Fibroblast of mammary gland (primary cell): ENCODE measurements at regions not wholly inside any gene's neighbourhood (a gene's known extent, or its start where the extent isn't known, plus 50 kb on each side); places are given as distances from the start of the nearest gene placed in this dataset.

Source experiments
- DNase-seq: peaks from one replicate; pipeline ENCODE4 v3.0.0-alpha.2; 2010; ENCODE audit warnings: low read depth
- H3K4me3 ChIP-seq: 2 replicates; pipeline ENCODE4 v1.5.1; 2011; ENCODE audit warnings: low read depth, mild to moderate bottlenecking, low read length, moderate library complexity; ENCODE audit not compliant: control insufficient read depth
- TF ChIP-seq, protein P1 (sequence below): conservative IDR thresholded peaks from 2 replicates; pipeline ENCODE4 v1.5.1; 2011; ENCODE audit warnings: low read depth, low read length, inconsistent platforms; ENCODE audit not compliant: control insufficient read depth, insufficient read depth

GRCh38 chr13:58883405-58883804 is 1251.9 kb downstream of the PCDH17 start:
- TF ChIP-seq, protein P1, sequence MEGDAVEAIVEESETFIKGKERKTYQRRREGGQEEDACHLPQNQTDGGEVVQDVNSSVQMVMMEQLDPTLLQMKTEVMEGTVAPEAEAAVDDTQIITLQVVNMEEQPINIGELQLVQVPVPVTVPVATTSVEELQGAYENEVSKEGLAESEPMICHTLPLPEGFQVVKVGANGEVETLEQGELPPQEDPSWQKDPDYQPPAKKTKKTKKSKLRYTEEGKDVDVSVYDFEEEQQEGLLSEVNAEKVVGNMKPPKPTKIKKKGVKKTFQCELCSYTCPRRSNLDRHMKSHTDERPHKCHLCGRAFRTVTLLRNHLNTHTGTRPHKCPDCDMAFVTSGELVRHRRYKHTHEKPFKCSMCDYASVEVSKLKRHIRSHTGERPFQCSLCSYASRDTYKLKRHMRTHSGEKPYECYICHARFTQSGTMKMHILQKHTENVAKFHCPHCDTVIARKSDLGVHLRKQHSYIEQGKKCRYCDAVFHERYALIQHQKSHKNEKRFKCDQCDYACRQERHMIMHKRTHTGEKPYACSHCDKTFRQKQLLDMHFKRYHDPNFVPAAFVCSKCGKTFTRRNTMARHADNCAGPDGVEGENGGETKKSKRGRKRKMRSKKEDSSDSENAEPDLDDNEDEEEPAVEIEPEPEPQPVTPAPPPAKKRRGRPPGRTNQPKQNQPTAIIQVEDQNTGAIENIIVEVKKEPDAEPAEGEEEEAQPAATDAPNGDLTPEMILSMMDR, result no peak
- DNase-seq, result no peak
- H3K4me3 ChIP-seq, result no peak overlapping the region

DNA sequence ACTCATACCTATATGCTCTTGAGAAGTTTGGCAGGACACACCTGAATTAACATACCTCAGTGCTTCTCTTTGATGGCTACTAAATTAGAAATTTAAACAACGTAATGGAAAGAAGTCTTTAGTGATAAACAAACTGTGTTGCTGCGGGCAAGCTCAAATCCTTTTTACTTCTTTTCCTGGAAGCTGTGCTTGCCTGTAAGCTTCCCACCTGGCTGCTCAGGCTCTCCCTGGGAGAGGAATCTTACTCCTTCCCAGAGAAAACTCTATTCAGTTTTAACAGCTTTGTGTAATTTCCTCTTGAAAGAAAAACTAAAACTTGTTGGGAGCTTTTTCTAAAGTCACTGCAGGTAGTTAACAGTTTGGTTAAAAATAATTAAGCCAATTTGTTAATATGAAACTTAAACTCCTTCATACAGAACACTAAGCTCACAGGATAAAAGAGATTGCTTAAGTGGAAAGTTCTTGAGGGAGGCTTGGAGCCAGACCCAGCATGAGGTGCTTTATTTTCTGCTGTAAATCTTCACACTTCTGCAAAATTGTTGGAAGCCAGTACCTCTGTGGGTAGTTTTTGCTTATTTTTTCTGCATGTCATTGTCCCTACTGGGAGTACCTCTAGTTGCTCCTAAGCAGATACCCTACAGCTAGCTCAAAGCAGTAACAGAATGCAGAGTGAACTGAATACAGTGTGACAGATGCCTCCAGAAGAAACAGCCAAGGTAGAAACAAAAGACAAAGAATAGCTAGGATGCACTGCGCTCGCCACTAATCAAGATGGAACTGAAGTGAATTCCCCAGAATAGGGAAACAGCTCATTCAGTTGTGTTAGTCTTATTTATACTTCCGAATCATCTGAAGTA is 1253.0 kb downstream of the PCDH17 start:
- TF ChIP-seq, protein P1, result no peak
- H3K4me3 ChIP-seq, result no peak overlapping the region
- DNase-seq, result no peak

DNA sequence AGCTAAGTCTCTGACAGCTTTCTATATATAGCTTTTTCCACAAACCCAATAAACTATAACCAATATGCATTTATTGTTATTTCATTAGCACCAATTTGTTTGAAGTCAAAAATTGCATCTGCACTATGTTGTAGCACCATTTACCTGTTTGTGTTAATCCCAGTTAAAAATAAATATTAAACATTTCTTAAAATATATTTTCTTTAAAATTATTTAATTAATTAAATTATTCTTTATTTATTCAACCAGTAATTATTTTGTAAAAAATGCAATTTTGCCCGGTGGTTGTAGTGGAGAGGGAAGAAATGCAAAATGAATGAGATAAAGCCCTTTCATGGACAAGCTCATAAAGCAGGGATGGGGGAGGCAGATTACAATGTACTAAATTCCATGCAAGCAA is 1257.9 kb downstream of the PCDH17 start:
- no peak overlapping the region for H3K4me3 ChIP-seq
- DNase-seq, result no peak
- TF ChIP-seq, protein P1, result no peak

- no peak for DNase-seq
- no peak overlapping the region for H3K4me3 ChIP-seq
- TF ChIP-seq, protein P1, result no peak
These were observed 1261.9 kb downstream of the PCDH17 start for GRCh38 chr13:58893396-58893795.

DNA sequence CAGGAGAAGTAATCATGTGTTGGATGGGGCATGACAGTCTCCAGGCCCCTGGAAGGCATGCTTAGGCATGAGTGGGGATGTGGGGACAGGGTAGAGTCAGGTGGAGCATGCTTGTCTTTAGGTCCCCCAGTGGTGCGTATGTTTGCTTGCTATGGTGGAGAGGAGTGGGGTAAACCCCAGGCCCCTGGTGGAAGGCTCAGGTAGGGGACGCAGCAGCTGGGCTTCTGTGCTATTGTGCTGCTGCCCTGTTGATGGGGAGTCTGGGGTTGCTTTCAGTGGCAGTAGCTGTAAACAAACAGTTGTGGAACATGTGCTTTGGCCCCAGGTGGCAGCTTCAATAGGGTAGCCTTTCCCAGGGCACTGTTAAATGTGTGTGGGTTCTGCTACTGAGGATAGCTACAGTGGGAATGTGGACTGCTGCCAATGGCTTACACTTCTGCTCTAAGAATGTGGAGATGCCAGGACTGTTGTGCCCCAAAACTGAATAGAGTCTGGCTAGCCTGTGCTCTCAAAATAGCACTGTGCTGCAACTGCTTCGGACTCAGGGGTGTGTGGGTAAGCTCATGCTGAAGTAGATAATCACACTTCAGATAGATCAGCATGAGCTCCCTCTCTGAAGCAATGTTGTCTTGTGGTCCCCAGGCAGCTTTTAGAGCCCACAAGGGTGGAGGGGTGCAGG is 1257.3 kb downstream of the DIAPH3 start:
- TF ChIP-seq, protein P1, result no peak
- DNase-seq, result no peak
- no peak overlapping the region for H3K4me3 ChIP-seq

DNA sequence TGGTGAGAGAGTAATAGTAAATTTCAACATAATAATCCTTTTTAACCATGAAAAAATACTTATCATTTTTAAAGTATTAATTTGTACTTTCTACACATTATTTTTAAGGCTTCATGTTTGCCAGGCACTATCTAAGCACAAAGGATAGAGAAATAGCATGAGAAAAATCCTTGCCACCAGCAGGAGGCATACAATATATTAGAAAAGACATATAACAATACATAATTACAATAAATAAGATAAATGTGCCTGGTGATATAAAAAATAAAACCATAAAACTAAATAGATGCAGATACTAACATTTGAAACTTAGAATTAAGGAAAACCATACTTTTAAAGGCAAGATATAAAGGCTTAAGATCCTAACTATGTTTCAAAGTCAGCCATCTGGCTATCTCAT is 1256.4 kb downstream of the DIAPH3 start:
- DNase-seq, result no peak
- TF ChIP-seq, protein P1, result no peak

More for the DNA sequence above, 1256.4 kb downstream of the DIAPH3 start:
- H3K4me3 ChIP-seq, result no peak overlapping the region
